ENCODE measurements at regions not wholly inside any gene's neighbourhood (a gene's known extent, or its start where the extent isn't known, plus 50 kb on each side); places are given as distances from the start of the nearest gene placed in this dataset.

GRCh38 chr5:148904440-148904839 is 78.0 kb downstream of the ADRB2 start:
- 92 to 96% methylated on average over 1 of the region's 1 CpG for WGBS, 2 donors
- intact Hi-C loops (cut with DNase I): loop anchor here (5.0 kb wide), 2 partner anchors 48 to 77 kb away; partner anchors contain the start of gene ADRB2
- Histone ChIP-seq H3K27me3 (no peaks in the 10 kb centered on the region), H3K4me1 (peaks cover 0 to 24% (median 11%) of the 10 kb centered on the region in 4 donors), H3K4me3 (no peak overlapping the region), H3K27ac (peak overlapping the region; percentile 60 to 78 (median 70)), H3K9me3 (no peaks in the 10 kb centered on the region), H3K36me3 (no peaks in the 10 kb centered on the region)
- peak; percentile 91 for DNase-seq
- TF ChIP-seq POLR2AphosphoS5 (IDR thresholded peaks at IDR 0.05) (peak in 3 of 4 donors; percentile 23 to 52 (median 45)), POLR2A (IDR thresholded peaks at IDR 0.05) (no peak), CTCF (IDR thresholded peaks at IDR 0.05) (no peak), EP300 (IDR thresholded peaks at IDR 0.05) (peak in 1 of 4 donors; percentile 58)

- TF ChIP-seq EP300 (IDR thresholded peaks at IDR 0.05) (no peak), POLR2AphosphoS5 (IDR thresholded peaks at IDR 0.05) (peak in 1 of 4 donors; percentile 36), POLR2A (IDR thresholded peaks at IDR 0.05) (no peak)
- H3K27me3 ChIP-seq: no peaks in the 10 kb centered on the region
- no peaks in the 10 kb centered on the region for H3K36me3 ChIP-seq
- H3K9me3 ChIP-seq: no peaks in the 10 kb centered on the region
- 93 to 97% methylated on average over 1 of the region's 1 CpG for WGBS, 2 donors
- H3K4me3 ChIP-seq: no peak overlapping the region
- H3K4me1 ChIP-seq: peaks cover 0 to 24% (median 11%) of the 10 kb centered on the region in 4 donors
- intact Hi-C loops (cut with DNase I): no loop called here
- H3K27ac ChIP-seq: peak overlapping the region in 3 of 4 donors; percentile 66 to 78 (median 75)
- DNase-seq: no peak
Measured at GRCh38 chr5:148905541-148905940, 79.1 kb downstream of the ADRB2 start.

GRCh38 chr5:148906968-148907367 is 80.6 kb downstream of the ADRB2 start:
- intact Hi-C loops (cut with DNase I): no loop called here
- Histone ChIP-seq H3K27me3 (no peaks in the 10 kb centered on the region), H3K4me3 (no peak overlapping the region), H3K27ac (no peak overlapping the region), H3K4me1 (peaks cover 0 to 24% (median 11%) of the 10 kb centered on the region in 4 donors), H3K36me3 (no peaks in the 10 kb centered on the region), H3K9me3 (no peaks in the 10 kb centered on the region)
- TF ChIP-seq CTCF (IDR thresholded peaks at IDR 0.05) (no peak), POLR2AphosphoS5 (IDR thresholded peaks at IDR 0.05) (no peak), POLR2A (IDR thresholded peaks at IDR 0.05) (no peak), EP300 (IDR thresholded peaks at IDR 0.05) (no peak)
- DNase-seq: no peak
- WGBS, 2 donors: 77% methylated on average over 3 of the region's 3 CpGs

- no peaks in the 10 kb centered on the region for H3K27me3 ChIP-seq
- H3K36me3 ChIP-seq: no peaks in the 10 kb centered on the region
- no peak overlapping the region for H3K27ac ChIP-seq
- intact Hi-C loops (cut with DNase I): no loop called here
- TF ChIP-seq POLR2A (IDR thresholded peaks at IDR 0.05) (no peak), POLR2AphosphoS5 (IDR thresholded peaks at IDR 0.05) (no peak), EP300 (IDR thresholded peaks at IDR 0.05) (no peak), CTCF (IDR thresholded peaks at IDR 0.05) (no peak)
- 65 to 78% methylated on average over 4 of the region's 4 CpGs for WGBS, 2 donors
- H3K4me3 ChIP-seq: no peak overlapping the region
- DNase-seq: no peak
- no peaks in the 10 kb centered on the region for H3K9me3 ChIP-seq
- peaks cover 0 to 31% (median 19%) of the 10 kb centered on the region in 4 donors for H3K4me1 ChIP-seq
Measured at GRCh38 chr5:148909040-148909439, 82.6 kb downstream of the ADRB2 start.

GRCh38 chr5:148909766-148910165 is 83.4 kb downstream of the ADRB2 start:
- DNase-seq: no peak
- TF ChIP-seq POLR2AphosphoS5 (IDR thresholded peaks at IDR 0.05): no peak
- no peak for TF ChIP-seq CTCF (IDR thresholded peaks at IDR 0.05)
- no peak for TF ChIP-seq POLR2A (IDR thresholded peaks at IDR 0.05)
- TF ChIP-seq EP300 (IDR thresholded peaks at IDR 0.05): no peak
- Histone ChIP-seq H3K36me3 (no peaks in the 10 kb centered on the region), H3K4me3 (no peak overlapping the region), H3K27ac (no peak overlapping the region), H3K27me3 (no peaks in the 10 kb centered on the region), H3K4me1 (peaks cover 0 to 26% (median 15%) of the 10 kb centered on the region in 4 donors), H3K9me3 (no peaks in the 10 kb centered on the region)
- WGBS, 2 donors: 92 to 97% methylated on average over 1 of the region's 1 CpG
- intact Hi-C loops (cut with DNase I): loop anchor here (5.0 kb wide), 1 partner anchor 88 kb away; no protein-coding TSS in a partner anchor
